ENCODE measurements at regions not wholly inside any gene's neighbourhood (a gene's known extent, or its start where the extent isn't known, plus 50 kb on each side); places are given as distances from the start of the nearest gene placed in this dataset.
"Not testable (repeated sequence)": the region's sequence is repeated elsewhere in the genome, so short reads cannot be mapped to it uniquely, and the experiment has no call there.

DNA sequence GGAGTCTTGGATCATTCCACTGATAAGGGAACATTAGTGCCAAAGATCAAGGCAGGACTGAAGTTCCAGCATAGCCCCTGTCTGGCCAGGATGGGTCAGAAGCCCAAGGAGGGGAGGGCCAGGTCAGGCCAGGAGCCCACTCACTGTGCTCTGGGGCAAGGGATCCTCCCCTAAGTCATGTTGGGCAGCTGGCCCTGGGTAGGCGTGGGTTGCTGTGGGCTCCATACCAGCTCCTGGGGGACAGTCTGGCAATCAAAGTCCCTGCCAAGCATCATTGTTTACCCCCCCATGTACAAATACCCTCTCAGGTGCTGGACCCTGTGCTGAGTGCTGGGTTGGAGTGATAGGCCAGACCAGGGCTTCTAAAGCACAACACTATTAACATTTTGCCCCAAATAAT is 130.5 kb downstream of the IRX5 start:
- no peak for DNase-seq (ENCODE audit: low read depth in 3 of 3)

DNA sequence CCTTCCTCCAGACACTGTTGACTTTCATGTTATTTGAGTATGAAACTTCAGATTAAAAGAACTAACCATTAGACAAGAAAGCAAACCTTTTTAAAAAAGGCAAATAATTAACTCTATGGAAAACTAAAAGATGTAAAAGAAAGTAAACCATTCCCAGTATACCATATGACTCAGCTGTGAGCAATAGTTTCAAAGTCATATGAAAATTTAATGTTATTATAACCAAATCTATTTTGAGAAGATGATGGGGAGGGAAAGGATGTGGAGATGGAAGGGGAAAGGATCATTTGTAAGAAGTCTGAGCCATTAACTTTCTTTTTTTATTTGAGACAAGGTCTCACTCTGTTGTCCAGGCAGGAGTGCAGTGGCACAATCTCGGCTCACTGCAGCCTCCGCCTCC is 131.8 kb downstream of the IRX5 start:
- no peak for DNase-seq (ENCODE audit: low read depth in 3 of 3)

DNA sequence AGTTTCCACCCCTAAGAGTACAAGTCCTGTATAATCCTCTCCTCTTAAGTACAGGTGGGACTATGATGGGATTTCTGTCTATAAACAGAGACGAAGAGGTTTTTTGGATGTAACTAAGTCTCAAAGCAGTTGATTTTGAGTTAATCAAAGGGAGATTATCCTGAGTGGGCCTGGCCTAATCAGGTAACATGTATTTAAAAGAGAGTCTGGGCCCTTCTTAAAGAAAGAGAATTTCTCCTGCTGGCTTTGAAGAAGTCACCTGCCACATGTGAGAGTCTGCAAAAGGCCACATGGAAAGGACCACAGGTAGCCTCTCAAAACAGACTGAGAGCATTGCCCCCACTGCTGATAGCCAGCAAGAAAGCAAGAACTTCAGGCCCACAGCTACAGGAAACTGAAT is 142.3 kb downstream of the IRX5 start:
- no peak for DNase-seq (ENCODE audit: low read depth in 3 of 3)

DNA sequence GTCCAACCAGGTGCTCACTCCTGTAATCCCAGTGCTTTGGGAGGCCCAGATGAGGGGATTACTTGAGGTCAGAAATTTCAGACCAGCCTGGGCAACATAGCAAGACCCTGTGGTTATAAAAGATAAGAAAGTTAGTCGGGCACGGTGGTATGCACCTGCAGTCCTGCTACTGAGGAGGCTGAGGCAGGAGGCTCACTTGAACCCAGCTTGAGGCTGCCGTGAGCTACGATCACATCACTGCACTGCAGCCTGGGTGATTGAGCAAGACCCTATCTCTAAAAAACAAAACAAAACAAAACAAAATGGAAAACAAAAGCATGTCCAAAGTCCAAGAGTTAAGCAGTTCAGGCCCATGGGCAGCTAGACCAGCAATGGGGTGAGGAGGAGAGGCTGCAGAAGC is 143.2 kb downstream of the IRX5 start:
- DNase-seq (ENCODE audit: low read depth in 3 of 3), result no peak

DNA sequence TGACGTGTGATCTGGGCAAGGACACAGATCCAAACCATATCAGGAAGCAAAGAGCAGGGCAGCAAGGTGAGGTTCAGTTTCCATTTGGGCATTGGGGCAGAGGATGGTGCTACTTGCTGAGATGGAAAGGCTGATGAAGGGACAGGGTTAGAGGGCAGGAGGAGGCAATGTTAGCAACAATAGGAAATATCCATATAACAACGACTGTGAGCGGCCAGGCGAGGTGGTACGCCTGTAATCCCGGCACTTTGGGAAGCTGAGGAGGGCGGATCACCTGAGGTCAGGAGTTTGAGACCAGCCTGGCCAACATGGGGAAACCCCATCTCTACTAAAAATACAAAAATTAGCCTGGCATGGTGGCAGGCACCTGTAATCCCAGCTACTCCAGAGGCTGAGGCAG is 144.5 kb downstream of the IRX5 start:
- not testable (repeated sequence) for DNase-seq (ENCODE audit: low read depth in 3 of 3)

DNA sequence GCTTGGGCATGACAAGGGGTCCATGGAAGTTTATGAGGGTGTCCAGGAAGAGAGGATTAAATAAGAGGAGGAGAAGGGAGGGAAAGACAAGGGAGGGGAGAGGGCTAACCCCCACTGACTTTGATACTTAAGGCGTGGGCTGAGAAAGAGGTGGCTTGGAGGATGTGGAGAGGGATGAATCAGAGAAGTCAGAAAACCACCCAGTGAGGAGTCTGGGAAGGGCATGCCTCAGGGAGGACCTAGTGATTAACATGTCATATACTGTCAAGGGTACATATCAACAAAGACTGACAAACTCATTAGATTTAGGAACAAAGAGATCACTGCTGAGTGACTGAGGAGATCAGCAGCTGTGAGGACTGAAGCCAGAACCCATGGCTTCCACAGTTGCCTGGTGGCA is 145.4 kb downstream of the IRX5 start:
- no peak for DNase-seq (ENCODE audit: low read depth in 3 of 3)

DNA sequence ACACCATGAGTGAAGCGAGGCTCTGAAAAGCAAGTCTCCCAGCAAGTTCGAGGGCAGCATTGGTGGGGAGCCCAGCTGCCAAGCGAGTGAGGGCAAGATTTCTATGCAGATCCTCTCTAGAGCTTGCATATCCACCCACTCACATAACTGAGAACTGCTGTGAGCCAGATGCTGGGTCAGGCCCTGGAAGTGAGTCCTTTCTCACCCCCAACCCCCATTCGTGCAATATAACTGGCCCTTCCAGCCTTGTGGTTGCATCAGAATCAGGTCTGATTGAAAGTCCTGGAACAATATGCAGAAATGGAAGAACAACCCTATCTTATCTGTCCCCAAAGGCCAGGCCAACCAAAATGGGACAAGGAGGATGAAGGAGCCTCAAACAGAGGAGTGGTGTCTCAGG is 146.6 kb downstream of the IRX5 start:
- no peak for DNase-seq (ENCODE audit: low read depth in 3 of 3)

DNA sequence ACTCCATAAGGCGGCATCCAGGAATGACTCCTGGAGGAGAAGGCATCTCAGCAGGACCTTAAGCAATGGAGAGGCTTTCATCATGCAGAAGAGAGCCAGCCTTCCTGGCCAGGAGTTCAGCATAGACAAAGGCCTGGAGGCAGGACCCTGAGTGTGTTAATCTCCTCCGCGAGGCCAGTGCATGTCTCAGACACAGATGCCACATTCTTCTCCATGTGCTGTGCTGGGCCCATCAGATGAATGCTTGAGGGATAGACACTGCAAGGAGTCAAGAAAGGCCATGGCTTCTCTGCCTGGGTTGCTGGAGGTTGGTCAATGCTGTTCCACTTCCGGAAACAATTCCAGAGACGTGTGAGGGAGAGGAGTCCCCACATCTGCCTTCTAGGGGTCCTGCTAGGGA is 147.5 kb downstream of the IRX5 start:
- no peak for DNase-seq (ENCODE audit: low read depth in 3 of 3)

DNA sequence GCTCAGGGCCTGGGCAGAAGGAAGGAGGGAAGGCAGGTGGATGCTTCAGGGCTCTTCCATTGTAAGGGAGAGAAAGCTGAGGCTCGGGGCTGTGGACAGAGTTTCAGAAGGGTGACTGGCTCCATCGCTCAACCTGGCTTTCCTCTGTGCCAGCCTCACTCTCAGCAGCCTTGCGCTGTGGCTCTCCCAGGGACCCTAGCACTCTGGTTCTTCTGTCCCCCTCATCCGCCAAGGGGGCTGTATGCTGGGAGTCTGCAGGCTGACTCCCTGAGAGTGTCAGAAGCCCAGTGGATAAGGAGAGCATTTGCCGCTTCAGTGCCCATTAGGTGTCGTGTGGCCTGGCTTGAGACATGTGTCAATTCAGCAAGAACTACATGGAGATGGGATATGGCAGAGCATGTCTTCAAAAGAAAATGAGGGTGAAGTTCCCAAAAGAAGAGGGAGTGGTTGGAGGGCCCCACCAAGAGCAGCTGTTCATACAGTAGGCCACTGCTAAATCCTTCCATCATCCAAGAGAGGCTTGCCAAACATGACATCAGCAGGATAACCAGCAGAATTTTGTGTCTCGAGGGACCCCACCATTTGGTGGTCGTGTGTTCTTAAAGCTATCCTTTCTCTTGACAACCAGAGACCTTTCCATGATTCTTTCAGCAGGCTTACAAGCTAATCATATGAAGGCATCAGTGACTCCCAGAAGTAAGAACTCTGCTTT is 148.2 kb downstream of the IRX5 start:
- DNase-seq (ENCODE audit: low read depth in 3 of 3), result no peak

DNA sequence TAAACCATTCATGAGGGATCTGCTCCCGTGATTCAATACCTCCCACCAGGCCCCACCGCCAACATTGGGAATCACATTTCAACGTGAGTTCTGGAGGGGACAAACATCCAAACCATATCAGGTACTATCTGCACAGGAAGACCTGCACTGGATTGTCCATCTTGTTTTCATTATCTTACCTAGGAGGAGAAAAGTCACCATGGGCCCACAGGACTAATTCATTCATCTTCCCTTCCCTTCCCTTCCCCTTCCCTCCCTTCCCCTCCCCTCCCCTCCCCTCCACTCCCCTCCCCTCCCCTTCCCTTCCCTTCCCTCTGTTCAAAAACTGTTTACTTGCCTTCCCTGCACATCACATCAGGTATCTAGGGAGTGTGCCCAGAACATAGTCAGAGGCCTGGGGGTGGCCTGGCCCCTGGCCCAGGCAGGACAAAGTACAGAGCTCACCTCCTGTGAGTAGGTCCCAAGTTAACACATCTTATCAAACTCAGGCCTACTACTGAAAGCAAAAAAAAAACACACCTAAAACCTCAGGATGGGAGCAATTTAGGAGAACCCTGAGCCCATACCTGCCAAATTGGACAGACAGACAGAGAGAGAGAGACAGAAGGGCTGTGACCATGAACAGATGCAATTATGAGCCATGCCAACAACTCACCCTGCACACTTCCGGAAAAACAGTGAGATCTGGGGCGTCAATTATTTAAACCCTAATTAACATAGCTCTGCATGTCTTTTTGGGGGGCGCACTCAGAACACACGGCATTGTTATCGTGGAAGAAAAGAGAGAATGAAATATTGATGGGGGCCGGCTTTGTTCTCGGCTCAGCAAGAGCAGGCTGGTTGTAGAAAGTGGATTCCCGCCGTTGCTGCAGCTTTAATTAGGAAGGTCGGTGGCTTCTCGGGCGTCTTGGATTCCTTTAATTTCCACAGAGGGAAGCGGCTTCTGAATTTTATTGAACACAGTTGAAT is 151.2 kb downstream of the IRX5 start:
- DNase-seq (ENCODE audit: low read depth in 3 of 3), result no peak

DNA sequence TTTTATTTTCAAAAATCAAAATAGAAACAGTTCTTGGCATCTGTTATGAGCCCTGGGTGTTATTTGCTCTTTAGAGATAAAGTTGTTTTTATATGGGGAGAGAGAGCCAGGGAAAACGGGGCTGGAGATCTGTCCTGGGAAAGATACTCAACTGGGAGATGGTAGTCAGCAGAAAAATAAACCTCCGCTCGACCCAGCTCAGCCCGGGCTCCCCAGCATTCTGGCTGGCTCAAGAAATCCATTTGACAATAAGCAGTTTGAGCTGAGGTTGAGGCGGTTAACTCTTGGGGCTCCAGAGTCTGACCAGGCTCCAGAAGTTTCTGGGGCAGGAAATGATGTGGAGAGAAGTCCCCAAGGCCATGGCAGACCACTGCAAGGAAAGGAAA is 151.9 kb downstream of the IRX5 start:
- DNase-seq (ENCODE audit: low read depth in 3 of 3), result no peak

DNA sequence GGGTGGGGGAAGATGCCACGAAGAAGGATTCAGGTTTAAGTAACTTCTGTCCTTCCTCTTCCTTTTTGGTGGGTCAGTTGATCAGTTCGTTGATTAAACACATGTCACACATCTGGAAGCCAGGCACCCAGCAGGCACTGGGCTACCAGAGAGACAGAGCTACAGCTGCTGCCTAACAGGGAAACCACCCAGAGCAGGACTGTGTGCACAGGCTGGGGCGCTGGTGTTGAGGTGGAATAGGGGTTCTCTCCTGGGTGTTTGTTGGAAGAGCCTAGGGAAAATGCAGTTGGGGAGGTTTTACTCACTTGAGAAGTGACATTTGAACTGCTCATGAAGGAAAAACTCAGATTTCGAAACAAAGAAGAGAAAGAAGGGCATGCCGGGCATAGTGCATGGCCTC is 152.4 kb downstream of the IRX5 start:
- DNase-seq (ENCODE audit: low read depth in 3 of 3), result no peak

DNA sequence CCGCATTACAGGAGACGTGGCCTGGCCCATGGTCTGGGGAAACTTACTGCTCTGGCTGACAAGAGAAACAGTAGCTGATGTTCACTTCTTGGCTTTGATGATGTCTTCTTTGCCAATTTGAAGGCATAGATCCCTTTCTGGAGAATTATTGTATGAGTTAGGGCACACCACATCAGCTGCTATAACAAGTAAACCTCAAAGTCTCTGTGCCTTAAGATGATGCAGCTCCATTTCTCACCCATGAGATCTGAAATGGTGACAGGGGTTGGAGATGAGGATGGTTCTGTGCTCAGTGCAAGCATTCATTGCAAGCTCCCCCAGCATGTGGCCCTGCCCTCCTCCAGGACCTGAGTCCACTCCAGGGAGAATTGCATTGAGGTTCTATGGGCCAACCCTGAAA is 157.4 kb downstream of the IRX5 start:
- DNase-seq (ENCODE audit: low read depth in 3 of 3), result no peak

DNA sequence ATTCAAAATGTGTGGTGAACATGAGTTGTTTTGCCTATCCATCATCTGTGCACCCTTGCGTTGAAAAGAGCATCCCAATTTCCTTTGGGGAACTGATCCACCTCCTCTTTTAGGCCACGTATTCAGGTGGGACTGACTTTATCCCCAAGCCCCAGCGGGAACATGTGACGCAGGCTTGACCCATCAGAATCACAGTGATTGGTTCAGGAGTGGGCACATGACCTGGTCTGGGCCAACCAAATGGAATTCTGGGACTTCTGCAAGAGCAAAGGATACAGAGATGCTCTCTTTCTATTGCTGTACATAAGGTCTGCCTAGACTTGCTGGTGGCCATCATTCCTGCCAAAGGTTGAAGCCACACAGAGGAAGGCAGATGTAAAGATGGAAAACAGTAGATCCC is 158.9 kb downstream of the IRX5 start:
- no peak for DNase-seq (ENCODE audit: low read depth in 3 of 3)

DNA sequence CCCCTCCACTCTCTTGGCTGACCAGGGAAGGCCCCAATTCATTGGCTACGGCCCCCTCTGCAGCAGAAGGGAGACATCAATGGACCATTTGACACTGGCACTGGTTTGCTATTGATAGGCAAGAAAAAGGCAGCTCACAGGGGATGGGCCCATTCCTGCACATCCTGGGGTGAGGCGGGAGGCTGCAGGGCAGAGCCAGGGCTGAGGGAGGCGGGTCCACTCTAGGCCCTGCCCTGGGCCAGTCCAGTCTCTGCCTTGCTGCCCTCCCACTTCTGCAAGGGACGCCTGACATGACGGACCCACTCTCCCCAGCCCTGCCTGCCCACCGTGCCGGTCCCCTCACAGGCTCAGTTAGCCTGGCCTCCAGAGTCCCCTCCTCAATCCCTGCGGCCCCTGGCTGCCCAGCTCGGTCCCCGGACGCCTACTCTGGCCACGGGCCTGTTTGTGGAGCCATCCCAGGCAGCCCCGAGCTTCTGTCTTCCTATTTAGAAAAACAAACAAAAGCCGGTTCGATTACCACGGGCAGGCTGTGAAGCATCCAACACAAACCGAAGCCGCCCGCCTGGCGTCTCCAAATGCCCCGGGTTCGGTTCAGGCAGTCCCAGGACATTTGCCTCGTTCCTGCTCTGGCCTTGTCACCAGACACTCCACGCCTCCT is 160.7 kb downstream of the IRX5 start:
- DNase-seq (ENCODE audit: low read depth in 3 of 3), result no peak

DNA sequence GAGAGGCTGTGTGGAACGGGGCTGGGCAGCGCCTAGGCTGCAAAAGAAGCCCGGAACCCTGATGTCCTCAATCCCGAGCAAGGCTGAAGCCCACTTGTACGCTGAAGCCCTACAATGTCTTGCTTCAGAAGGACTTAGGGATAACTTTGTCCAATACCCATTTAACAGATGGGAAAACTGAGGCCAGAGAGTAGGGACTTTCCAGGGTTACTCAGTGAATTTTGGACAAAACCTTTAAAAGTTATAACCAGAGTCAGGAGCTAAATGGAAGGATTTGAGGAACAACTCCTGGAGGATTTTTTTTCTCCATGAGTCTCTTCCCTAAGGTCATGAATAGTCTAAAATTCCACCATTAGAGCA is 161.2 kb downstream of the IRX5 start:
- no peak for DNase-seq (ENCODE audit: low read depth in 3 of 3)

DNA sequence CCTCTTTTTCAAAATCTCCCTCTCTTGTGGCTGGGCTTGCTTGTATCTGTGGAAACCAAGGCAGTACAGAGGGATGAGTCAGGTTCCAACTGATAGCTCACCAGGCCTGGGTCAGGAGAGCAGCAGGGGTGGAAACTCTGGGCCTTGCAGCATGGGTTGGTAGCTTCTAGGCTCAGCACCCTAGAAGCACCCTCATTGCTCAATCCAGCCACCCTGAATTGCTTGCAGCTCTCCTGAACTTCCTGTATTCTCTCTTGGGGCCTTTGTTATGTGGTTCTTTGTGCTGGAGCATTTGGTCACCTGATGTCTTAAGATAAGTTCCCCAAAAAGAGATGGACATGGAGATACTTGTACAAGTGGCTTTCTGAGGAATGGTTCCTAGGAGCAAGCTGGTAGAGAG is 169.4 kb downstream of the IRX5 start:
- DNase-seq (ENCODE audit: low read depth in 3 of 3), result no peak

DNA sequence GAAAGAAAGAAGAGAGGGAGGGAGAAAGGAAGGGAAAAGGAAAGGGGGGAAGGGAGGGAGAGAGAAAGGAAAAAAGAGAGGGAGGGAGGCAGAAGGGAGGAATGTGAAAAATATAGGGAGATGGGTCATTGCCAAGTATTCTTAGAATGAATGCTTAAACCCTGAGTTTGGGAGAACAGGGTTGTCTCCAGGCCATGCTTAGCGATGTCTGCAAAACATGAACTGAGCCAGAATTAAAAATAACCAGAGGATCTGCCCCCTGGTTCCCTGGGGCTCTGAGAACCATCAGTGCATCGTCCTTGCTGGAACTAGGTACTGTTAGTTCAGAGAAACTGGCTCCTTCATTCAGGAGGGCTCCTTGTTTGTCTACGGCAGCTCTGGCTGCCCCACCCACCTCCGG is 170.4 kb downstream of the IRX5 start:
- no peak for DNase-seq (ENCODE audit: low read depth in 3 of 3)

DNA sequence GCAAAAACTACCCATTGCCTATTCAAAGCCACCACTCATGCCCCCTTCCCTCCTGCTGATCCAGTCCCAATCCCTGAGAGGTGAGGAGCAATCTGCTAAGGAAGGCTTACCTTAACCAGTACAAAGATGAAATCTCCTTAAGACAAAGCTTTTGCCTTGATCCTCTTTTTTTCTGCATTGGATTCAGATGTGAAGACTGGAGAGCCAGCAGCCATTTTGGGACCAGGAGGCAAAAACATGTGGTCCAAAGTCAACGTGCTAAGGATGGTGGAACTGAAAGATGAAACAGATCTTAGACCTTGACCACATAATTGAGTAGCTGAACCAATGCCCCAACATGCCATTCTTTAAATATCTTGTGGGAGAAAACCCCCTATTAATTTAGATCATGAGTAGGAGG is 171.4 kb downstream of the IRX5 start:
- no peak for DNase-seq (ENCODE audit: low read depth in 3 of 3)

DNA sequence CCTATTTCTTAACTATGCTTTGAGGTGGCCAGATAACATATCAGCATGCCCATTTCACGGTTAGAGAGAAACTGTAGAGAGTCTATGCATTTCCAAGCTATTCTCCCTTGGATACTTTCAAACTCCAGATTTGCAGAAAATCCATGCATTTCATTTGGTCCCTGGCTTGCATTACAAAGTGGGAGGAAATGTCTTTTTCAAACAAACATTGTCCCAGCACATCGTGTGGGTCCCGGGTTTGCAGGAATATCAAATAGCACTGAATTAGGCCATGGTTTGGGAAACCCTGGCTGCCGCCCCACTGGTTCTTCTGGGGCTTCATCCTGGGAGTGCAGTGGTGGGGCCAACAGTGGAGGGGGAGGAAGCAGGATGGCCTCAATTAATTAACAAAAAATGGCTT is 171.9 kb downstream of the IRX5 start:
- DNase-seq (ENCODE audit: low read depth in 3 of 3), result no peak

DNA sequence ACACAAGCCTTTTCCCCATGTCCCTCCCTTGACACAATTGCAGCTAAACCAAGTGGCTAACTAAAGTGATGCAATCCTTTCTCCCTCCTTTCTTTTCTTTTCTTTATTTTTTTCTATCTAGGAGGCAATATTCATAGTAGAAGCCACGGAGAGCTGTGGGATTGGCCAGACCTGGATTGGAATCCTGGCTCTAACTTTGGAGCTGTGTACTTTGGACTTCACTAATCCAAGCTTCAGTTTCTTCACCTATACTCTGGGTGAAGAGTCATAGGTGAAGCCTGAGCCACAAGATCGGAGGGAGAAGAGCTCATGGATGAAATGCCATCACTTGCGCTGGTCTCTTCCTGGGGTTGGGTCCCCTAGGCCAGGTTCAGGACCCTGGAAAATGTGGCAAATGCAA is 177.2 kb downstream of the IRX5 start:
- no peak for DNase-seq (ENCODE audit: low read depth in 3 of 3)

DNA sequence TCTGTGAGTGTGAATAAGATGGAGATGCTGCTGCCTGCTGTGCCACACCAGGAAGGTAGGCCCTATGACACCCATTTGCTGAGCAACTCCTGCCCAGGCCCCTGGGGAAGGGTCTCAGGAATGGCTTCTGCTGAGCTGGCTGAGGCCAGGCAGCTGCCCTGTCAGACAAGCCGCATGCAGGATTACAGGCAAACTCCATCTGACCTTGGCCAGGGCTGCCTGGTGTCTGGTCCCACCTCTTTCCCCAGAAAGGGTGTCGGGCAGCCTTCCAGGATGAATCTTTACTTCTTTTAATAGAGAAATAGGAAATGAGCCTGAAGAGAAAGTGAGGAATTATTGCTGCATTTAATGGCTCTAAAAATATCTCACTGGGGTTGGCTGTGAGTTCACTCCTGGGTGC is 182.5 kb downstream of the IRX5 start:
- no peak for DNase-seq (ENCODE audit: low read depth in 3 of 3)

DNA sequence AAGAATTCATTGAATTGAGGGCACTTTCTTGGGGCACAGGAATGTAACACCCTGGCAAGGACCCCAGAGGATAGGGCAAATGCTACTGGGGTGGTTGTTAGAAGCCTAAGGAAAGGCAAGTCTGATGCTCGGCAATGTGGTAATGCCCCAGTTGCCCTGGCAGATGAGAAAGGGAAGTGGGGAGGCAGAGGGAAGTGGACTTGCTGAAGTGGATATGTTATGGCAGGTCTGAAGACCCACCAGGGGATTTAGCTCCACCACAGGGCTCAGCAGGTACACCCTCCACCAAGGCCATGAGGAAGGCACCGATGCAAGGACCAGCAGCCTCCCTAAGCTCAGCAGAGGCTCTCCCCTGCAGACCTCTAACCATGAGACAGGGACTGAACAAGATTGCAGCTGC is 184.8 kb downstream of the IRX5 start:
- no peak for DNase-seq (ENCODE audit: low read depth in 3 of 3)
